GM19463 (cell line): ENCODE measurements at regions not wholly inside any gene's neighbourhood (a gene's known extent, or its start where the extent isn't known, plus 50 kb on each side); places are given as distances from the start of the nearest gene placed in this dataset.

ENCODE experiments used
- ATAC-seq: cut with Tn5 transposase; IDR thresholded peaks from one replicate; pipeline ENCODE4 v1.9.1; 2021; ENCODE audit warnings: mild to moderate bottlenecking, moderate library complexity; ENCODE audit not compliant: unreplicated experiment

- no peak for ATAC-seq
Measured at GRCh38 chr9:16025627-16026026, 472.8 kb downstream of the CCDC171 start.

- ATAC-seq: no peak
Measured at GRCh38 chr9:16026886-16027285, 474.0 kb downstream of the CCDC171 start.

- ATAC-seq: no peak
Measured at GRCh38 chr9:16028548-16028947, 475.7 kb downstream of the CCDC171 start.

GRCh38 chr9:16029046-16029615 lies 476.3 kb downstream of the CCDC171 start:
- ATAC-seq: no peak

- no peak for ATAC-seq
Measured at GRCh38 chr9:16029796-16030363, 477.0 kb downstream of the CCDC171 start.

GRCh38 chr9:16030528-16031185 lies 477.8 kb downstream of the CCDC171 start:
- ATAC-seq: peak; percentile 99

GRCh38 chr9:16031486-16031885 lies 478.6 kb downstream of the CCDC171 start:
- no peak for ATAC-seq

- ATAC-seq: no peak
Measured at GRCh38 chr9:16031971-16032370, 479.1 kb downstream of the CCDC171 start.

- ATAC-seq: no peak
Measured at GRCh38 chr9:16032799-16033198, 480.0 kb downstream of the CCDC171 start.

- ATAC-seq: no peak
Measured at GRCh38 chr9:16033253-16033652, 480.4 kb downstream of the CCDC171 start.

- ATAC-seq: no peak
Measured at GRCh38 chr9:16033921-16034691, 481.3 kb downstream of the CCDC171 start.

GRCh38 chr9:16039218-16039987 lies 486.6 kb downstream of the CCDC171 start:
- ATAC-seq: no peak

- no peak for ATAC-seq
Measured at GRCh38 chr9:16039988-16040761, 487.3 kb downstream of the CCDC171 start.

GRCh38 chr9:16043756-16044578 lies 491.1 kb downstream of the CCDC171 start:
- no peak for ATAC-seq

GRCh38 chr9:16044579-16044881 lies 491.7 kb downstream of the CCDC171 start:
- no peak for ATAC-seq

- ATAC-seq: no peak
Measured at GRCh38 chr9:16045651-16046280, 492.9 kb downstream of the CCDC171 start.

- no peak for ATAC-seq
Measured at GRCh38 chr9:16046713-16047112, 493.9 kb downstream of the CCDC171 start.

GRCh38 chr9:16048129-16048528 lies 495.3 kb downstream of the CCDC171 start:
- no peak for ATAC-seq

GRCh38 chr9:16052146-16052545 lies 499.3 kb downstream of the CCDC171 start:
- no peak for ATAC-seq
